Breast epithelium (tissue), 4 donors: ENCODE measurements at regions not wholly inside any gene's neighbourhood (a gene's known extent, or its start where the extent isn't known, plus 50 kb on each side); places are given as distances from the start of the nearest gene placed in this dataset.
"Not testable (repeated sequence)": the region's sequence is repeated elsewhere in the genome, so short reads cannot be mapped to it uniquely, and the experiment has no call there.

Source experiments
- DNase-seq, 2 donors: peaks; one replicate each; pipeline ENCODE4 v3.0.0-alpha.2; 2019; ENCODE audit warnings: low spot score in 2 of 2
- H3K27ac ChIP-seq, 2 donors: fragments of 200-600 bp; sonication (generic) in 1 of 2; one replicate each; pipeline ENCODE4 v1.5.1; 2016 to 2019; ENCODE audit warnings: mild to moderate bottlenecking in 1 of 2
- H3K27me3 ChIP-seq, 2 donors: fragments of 200-600 bp; sonication (generic) in 1 of 2; one replicate each; pipeline versions ENCODE4 v1.5.1 to v1.6.0; 2017 to 2019; ENCODE audit warnings: control low read depth in 1 of 2, mild to moderate bottlenecking in 1 of 2
- H3K36me3 ChIP-seq: fragments of 200-600 bp; one replicate; pipeline ENCODE4 v1.5.1; 2019
- H3K4me1 ChIP-seq, 2 donors: fragments of 200-600 bp; sonication (generic); one replicate each; pipeline ENCODE4 v1.5.1; 2016 to 2019; ENCODE audit warnings: control low read depth in 1 of 2
- H3K4me3 ChIP-seq, 3 donors: fragments of 200-600 bp; sonication (generic); 1 replicate in 2 of 3; 2 replicates in 1 of 3; pipeline ENCODE4 v1.5.1; 2016 to 2019; ENCODE audit warnings: mild to moderate bottlenecking in 3 of 3, moderate library complexity in 2 of 3
- H3K9me3 ChIP-seq, 2 donors: fragments of 200-600 bp; sonication (generic) in 1 of 2; one replicate each; pipeline ENCODE4 v1.5.1; 2016 to 2019; ENCODE audit warnings: control low read depth in 1 of 2
- POLR2A ChIP-seq: fragments of 450-650 bp; IDR thresholded peaks from one replicate; pipeline ENCODE4 v1.6.1; 2016; ENCODE audit warnings: antibody characterized with exemption, mild to moderate bottlenecking, moderate library complexity
- POLR2AphosphoS5 ChIP-seq, 3 donors: sonication (generic); formaldehyde crosslinking; IDR thresholded peaks; one replicate each; pipeline ENCODE4 v1.6.1; 2017; ENCODE audit warnings: antibody characterized with exemption in 3 of 3
- intact Hi-C: fragments of 100-400 bp; cut with DNase I; formaldehyde crosslinking; loops from one replicate; pipeline ENCODE4 v1.15.1; 2023; ENCODE audit warnings: low total_unique reads
- TF ChIP-seq, protein P1 (sequence below), 3 donors: fragments of 450-650 bp; IDR thresholded peaks; one replicate each; pipeline ENCODE4 v1.5.1; 2016 to 2017; ENCODE audit warnings: antibody characterized with exemption in 3 of 3, mild to moderate bottlenecking in 3 of 3, moderate library complexity in 3 of 3

DNA sequence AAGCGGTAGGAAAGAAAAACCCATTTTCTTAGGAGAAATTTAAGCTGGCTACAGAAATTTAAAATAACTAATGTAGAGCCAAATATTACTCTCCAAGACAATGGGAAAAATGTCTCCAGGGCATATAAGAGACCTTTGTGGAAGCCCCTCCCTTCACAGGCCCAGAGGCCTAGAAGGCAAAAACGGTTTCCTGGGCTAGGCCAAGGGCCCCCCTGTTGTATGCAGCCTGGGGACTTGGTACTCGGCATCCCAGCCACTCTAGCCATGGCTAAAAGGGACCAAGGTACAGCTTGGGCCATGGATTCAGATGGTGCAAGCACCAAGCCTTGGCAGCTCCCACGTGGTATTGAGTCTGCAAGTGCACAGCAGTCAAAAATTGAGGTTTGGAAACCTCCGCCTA is 90.1 kb downstream of the CGGBP1 start:
- H3K27ac ChIP-seq: no peak overlapping the region
- TF ChIP-seq, protein P1, sequence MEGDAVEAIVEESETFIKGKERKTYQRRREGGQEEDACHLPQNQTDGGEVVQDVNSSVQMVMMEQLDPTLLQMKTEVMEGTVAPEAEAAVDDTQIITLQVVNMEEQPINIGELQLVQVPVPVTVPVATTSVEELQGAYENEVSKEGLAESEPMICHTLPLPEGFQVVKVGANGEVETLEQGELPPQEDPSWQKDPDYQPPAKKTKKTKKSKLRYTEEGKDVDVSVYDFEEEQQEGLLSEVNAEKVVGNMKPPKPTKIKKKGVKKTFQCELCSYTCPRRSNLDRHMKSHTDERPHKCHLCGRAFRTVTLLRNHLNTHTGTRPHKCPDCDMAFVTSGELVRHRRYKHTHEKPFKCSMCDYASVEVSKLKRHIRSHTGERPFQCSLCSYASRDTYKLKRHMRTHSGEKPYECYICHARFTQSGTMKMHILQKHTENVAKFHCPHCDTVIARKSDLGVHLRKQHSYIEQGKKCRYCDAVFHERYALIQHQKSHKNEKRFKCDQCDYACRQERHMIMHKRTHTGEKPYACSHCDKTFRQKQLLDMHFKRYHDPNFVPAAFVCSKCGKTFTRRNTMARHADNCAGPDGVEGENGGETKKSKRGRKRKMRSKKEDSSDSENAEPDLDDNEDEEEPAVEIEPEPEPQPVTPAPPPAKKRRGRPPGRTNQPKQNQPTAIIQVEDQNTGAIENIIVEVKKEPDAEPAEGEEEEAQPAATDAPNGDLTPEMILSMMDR (IDR thresholded peaks at IDR 0.05): no peak
- no peak for TF ChIP-seq POLR2AphosphoS5 (IDR thresholded peaks at IDR 0.05)
- no peak for TF ChIP-seq POLR2A
- intact Hi-C loops: no loop called here
- no peaks in the 10 kb centered on the region for H3K36me3 ChIP-seq
- no peaks in the 10 kb centered on the region for H3K4me1 ChIP-seq
- no peak overlapping the region for H3K4me3 ChIP-seq
- no peak for DNase-seq
- no peaks in the 10 kb centered on the region for H3K27me3 ChIP-seq
- H3K9me3 ChIP-seq: no peaks in the 10 kb centered on the region

DNA sequence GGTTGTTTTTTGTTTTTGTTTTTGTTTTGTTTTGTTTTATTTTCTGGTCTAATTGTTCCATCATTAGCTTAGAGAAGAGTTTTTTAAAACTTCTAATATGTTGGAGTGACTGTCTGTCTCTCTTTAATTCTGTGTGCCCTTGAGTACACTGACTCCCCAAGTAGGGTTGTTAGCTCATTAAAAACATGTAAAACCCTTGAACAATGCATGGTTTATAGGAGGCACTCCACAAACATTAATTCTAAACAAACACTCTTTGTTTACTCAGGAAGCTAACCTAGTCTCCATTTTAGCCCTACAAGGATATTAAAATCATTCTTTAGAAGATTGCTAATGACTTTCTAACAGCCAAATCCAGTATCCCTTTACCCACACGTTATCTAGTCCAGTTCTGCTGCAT is 100.5 kb downstream of the CGGBP1 start:
- Histone ChIP-seq H3K9me3 (no peaks in the 10 kb centered on the region), H3K4me1 (no peaks in the 10 kb centered on the region), H3K27me3 (no peaks in the 10 kb centered on the region), H3K36me3 (no peaks in the 10 kb centered on the region), H3K4me3 (no peak overlapping the region), H3K27ac (no peak overlapping the region)
- TF ChIP-seq, protein P1 (IDR thresholded peaks at IDR 0.05): no peak
- TF ChIP-seq POLR2A (no peak), POLR2AphosphoS5 (IDR thresholded peaks at IDR 0.05) (no peak)
- intact Hi-C loops: no loop called here
- DNase-seq: no peak

GRCh38 chr3:87957575-87957974 is 101.2 kb downstream of the CGGBP1 start:
- Histone ChIP-seq H3K9me3 (no peaks in the 10 kb centered on the region), H3K27me3 (no peaks in the 10 kb centered on the region), H3K36me3 (no peaks in the 10 kb centered on the region), H3K27ac (no peak overlapping the region), H3K4me1 (no peaks in the 10 kb centered on the region), H3K4me3 (no peak overlapping the region)
- TF ChIP-seq POLR2A (no peak), POLR2AphosphoS5 (IDR thresholded peaks at IDR 0.05) (no peak)
- TF ChIP-seq, protein P1 (IDR thresholded peaks at IDR 0.05): no peak
- no peak for DNase-seq
- intact Hi-C loops: no loop called here

- intact Hi-C loops: no loop called here
- no peak for TF ChIP-seq POLR2AphosphoS5 (IDR thresholded peaks at IDR 0.05)
- TF ChIP-seq POLR2A: no peak
- TF ChIP-seq, protein P1 (IDR thresholded peaks at IDR 0.05): no peak
- Histone ChIP-seq H3K36me3 (no peaks in the 10 kb centered on the region), H3K4me1 (no peaks in the 10 kb centered on the region), H3K9me3 (no peaks in the 10 kb centered on the region), H3K27me3 (no peaks in the 10 kb centered on the region), H3K4me3 (no peak overlapping the region), H3K27ac (no peak overlapping the region)
- no peak for DNase-seq
Measured at GRCh38 chr3:87949879-87950208, 109.0 kb downstream of the CGGBP1 start.

DNA sequence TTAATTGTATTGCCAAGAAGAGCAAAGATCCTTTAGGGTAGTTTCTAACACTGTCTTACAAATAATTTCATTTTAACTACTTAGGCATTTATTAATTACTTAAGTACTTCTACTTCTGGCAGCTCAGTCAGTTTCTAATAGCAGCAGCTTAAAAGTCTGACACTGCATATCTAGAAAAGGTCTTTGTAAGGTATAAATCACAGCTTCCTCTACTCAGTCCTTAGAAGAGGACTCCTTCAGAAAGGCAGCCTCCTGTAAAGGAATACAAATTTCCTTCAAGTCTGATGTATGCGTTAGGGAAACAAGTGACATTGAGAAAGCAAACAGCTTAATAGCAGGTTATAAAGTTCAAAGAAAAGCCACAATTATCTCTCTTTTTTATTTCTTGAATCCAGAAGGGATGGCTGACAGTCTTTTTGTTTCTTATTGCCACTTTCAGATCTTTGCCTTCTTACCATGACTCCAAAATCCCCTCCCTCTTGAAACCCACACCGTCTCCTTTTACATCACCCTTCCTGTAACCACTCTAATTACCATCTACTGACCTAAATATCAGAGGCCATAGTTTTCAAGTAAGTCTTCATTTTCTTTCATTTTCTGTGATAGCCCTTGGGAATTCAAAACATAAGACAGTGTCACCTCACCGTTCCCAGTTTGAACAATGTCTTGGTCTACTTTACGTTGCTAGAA is 109.5 kb downstream of the CGGBP1 start:
- no peak for DNase-seq

DNA sequence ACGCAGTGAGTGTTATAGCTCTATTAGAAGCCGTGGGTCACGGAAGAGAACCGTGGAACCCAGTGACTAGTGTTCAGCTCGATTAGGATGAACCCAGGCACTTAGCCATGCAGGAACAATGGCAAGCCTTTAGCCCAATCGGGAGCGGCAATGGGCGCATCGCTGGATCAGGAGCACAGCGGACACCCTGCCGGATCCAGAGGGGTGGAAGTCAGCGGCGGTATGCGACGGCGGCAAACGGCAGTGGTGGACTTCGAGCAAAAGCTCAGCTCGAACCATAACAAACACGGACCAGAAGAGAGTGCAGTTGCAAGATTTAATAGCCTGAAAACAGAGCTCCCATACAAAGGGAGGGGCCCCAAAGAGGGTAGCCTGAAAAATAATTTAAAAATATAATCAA is 112.8 kb downstream of the CGGBP1 start:
- H3K9me3 ChIP-seq, intact Hi-C loops, H3K27me3 ChIP-seq, H3K4me1 ChIP-seq, H3K27ac ChIP-seq, H3K36me3 ChIP-seq, H3K4me3 ChIP-seq, DNase-seq: not testable (repeated sequence)

More for the DNA sequence above, 109.5 kb downstream of the CGGBP1 start:
- Histone ChIP-seq H3K9me3 (no peaks in the 10 kb centered on the region), H3K4me1 (no peaks in the 10 kb centered on the region), H3K4me3 (no peak overlapping the region), H3K27me3 (no peaks in the 10 kb centered on the region), H3K27ac (no peak overlapping the region), H3K36me3 (no peaks in the 10 kb centered on the region)
- intact Hi-C loops: no loop called here
- TF ChIP-seq POLR2A: no peak

- H3K4me3 ChIP-seq, H3K27ac ChIP-seq, intact Hi-C loops, H3K27me3 ChIP-seq, H3K4me1 ChIP-seq, H3K36me3 ChIP-seq, DNase-seq, H3K9me3 ChIP-seq: not testable (repeated sequence)
Measured at GRCh38 chr3:87942256-87942655, 116.5 kb downstream of the CGGBP1 start.
